ENCODE measurements at regions not wholly inside any gene's neighbourhood (a gene's known extent, or its start where the extent isn't known, plus 50 kb on each side); places are given as distances from the start of the nearest gene placed in this dataset.

- DNase-seq (ENCODE audit: low read depth, low spot score): no peak
Measured at GRCh38 chr18:38458698-38459097, 893.1 kb upstream of the CELF4 start.

- DNase-seq (ENCODE audit: low read depth, low spot score): no peak
Measured at GRCh38 chr18:38456253-38456652, 890.7 kb upstream of the CELF4 start.

- no peak for DNase-seq (ENCODE audit: low read depth, low spot score)
Measured at GRCh38 chr18:38454764-38455469, 889.3 kb upstream of the CELF4 start.

- DNase-seq (ENCODE audit: low read depth, low spot score): no peak
Measured at GRCh38 chr18:38453880-38454279, 888.3 kb upstream of the CELF4 start.

- DNase-seq (ENCODE audit: low read depth, low spot score): no peak
Measured at GRCh38 chr18:38450876-38451275, 885.3 kb upstream of the CELF4 start.

GRCh38 chr18:38445804-38446145, 880.2 kb upstream of the CELF4 start:
- DNase-seq (ENCODE audit: low read depth, low spot score): no peak

GRCh38 chr18:38444971-38445803, 879.6 kb upstream of the CELF4 start:
- DNase-seq (ENCODE audit: low read depth, low spot score): no peak

GRCh38 chr18:38427736-38428135, 862.1 kb upstream of the CELF4 start:
- no peak for DNase-seq (ENCODE audit: low read depth, low spot score)

GRCh38 chr18:38427234-38427633, 861.6 kb upstream of the CELF4 start:
- no peak for DNase-seq (ENCODE audit: low read depth, low spot score)

- no peak for DNase-seq (ENCODE audit: low read depth, low spot score)
Measured at GRCh38 chr18:38421872-38422615, 856.4 kb upstream of the CELF4 start.

GRCh38 chr18:38421021-38421420, 855.4 kb upstream of the CELF4 start:
- no peak for DNase-seq (ENCODE audit: low read depth, low spot score)

- no peak for DNase-seq (ENCODE audit: low read depth, low spot score)
Measured at GRCh38 chr18:38420611-38421010, 855.0 kb upstream of the CELF4 start.

GRCh38 chr18:38415811-38416210, 850.2 kb upstream of the CELF4 start:
- no peak for DNase-seq (ENCODE audit: low read depth, low spot score)

- DNase-seq (ENCODE audit: low read depth, low spot score): no peak
Measured at GRCh38 chr18:38413193-38413592, 847.6 kb upstream of the CELF4 start.

- no peak for DNase-seq (ENCODE audit: low read depth, low spot score)
Measured at GRCh38 chr18:38406607-38407006, 841.0 kb upstream of the CELF4 start.

GRCh38 chr18:38402509-38402908, 836.9 kb upstream of the CELF4 start:
- DNase-seq (ENCODE audit: low read depth, low spot score): no peak

- no peak for DNase-seq (ENCODE audit: low read depth, low spot score)
Measured at GRCh38 chr18:38397094-38397493, 831.5 kb upstream of the CELF4 start.

- DNase-seq (ENCODE audit: low read depth, low spot score): no peak
Measured at GRCh38 chr18:38386146-38386545, 820.5 kb upstream of the CELF4 start.

GRCh38 chr18:38369772-38370690, 804.4 kb upstream of the CELF4 start:
- DNase-seq (ENCODE audit: low read depth, low spot score): no peak

- no peak for DNase-seq (ENCODE audit: low read depth, low spot score)
Measured at GRCh38 chr18:38368886-38369285, 803.3 kb upstream of the CELF4 start.

- DNase-seq (ENCODE audit: low read depth, low spot score): no peak
Measured at GRCh38 chr18:38368246-38368645, 802.6 kb upstream of the CELF4 start.
